IMR-90 (cell line): ENCODE measurements at regions not wholly inside any gene's neighbourhood (a gene's known extent, or its start where the extent isn't known, plus 50 kb on each side); places are given as distances from the start of the nearest gene placed in this dataset.

Experiments
- BHLHE40 ChIP-seq: fragments of 150-350 bp; IDR thresholded peaks from 2 replicates; pipeline ENCODE4 v1.6.1; 2016; ENCODE audit warnings: mild to moderate bottlenecking, low read depth, low read length
- CEBPB ChIP-seq: IDR thresholded peaks from 2 replicates; pipeline ENCODE4 v1.6.1; 2012; ENCODE audit warnings: low read depth, low read length, improper control_type of control experiment
- FOS ChIP-seq: fragments of 150-350 bp; IDR thresholded peaks from 2 replicates; pipeline ENCODE4 v1.6.1; 2016; ENCODE audit warnings: low read depth, low read length
- MAZ ChIP-seq: IDR thresholded peaks from 2 replicates; pipeline ENCODE4 v1.6.1; 2012; ENCODE audit warnings: low read depth, mild to moderate bottlenecking, low read length, improper control_type of control experiment, moderate library complexity, borderline replicate concordance
- MXI1 ChIP-seq: IDR thresholded peaks from 2 replicates; pipeline ENCODE4 v1.6.1; 2012; ENCODE audit warnings: low read depth, mild to moderate bottlenecking, low read length, moderate library complexity, borderline replicate concordance
- POLR2A ChIP-seq: IDR thresholded peaks from 2 replicates; pipeline ENCODE4 v1.6.1; 2012; ENCODE audit warnings: mild to moderate bottlenecking, low read depth, low read length
- RAD21 ChIP-seq: IDR thresholded peaks from 2 replicates; pipeline ENCODE4 v1.6.1; 2012; ENCODE audit warnings: low read length, improper control_type of control experiment
- RCOR1 ChIP-seq: IDR thresholded peaks from 2 replicates; pipeline ENCODE4 v1.6.1; 2012; ENCODE audit warnings: mild to moderate bottlenecking, low read length, improper control_type of control experiment; ENCODE audit not compliant: insufficient replicate concordance
- RFX5 ChIP-seq: IDR thresholded peaks from 2 replicates; pipeline ENCODE4 v1.8.0; 2012; ENCODE audit warnings: low read depth, mild to moderate bottlenecking, low read length, moderate library complexity
- SMC3 ChIP-seq: fragments of 150-350 bp; IDR thresholded peaks from 2 replicates; pipeline ENCODE4 v1.6.1; 2016; ENCODE audit warnings: low read depth, mild to moderate bottlenecking, antibody characterized with exemption, low read length, moderate library complexity
- TF ChIP-seq, protein P1 (sequence below): conservative IDR thresholded peaks from 2 replicates; pipeline ENCODE4 v1.5.1; 2012; ENCODE audit warnings: mild to moderate bottlenecking, low read depth, low read length, improper control_type of control experiment
- TF ChIP-seq, protein P2 (sequence below): fragments of 150-350 bp; IDR thresholded peaks from 2 replicates; pipeline ENCODE4 v1.6.1; 2017; ENCODE audit warnings: mild to moderate bottlenecking, antibody characterized with exemption, low read length, low read depth
- TF ChIP-seq, protein P3 (sequence below): fragments of 150-350 bp; IDR thresholded peaks from 2 replicates; pipeline ENCODE4 v1.6.1; 2016; ENCODE audit warnings: low read depth, mild to moderate bottlenecking, low read length, moderate library complexity, borderline replicate concordance

DNA sequence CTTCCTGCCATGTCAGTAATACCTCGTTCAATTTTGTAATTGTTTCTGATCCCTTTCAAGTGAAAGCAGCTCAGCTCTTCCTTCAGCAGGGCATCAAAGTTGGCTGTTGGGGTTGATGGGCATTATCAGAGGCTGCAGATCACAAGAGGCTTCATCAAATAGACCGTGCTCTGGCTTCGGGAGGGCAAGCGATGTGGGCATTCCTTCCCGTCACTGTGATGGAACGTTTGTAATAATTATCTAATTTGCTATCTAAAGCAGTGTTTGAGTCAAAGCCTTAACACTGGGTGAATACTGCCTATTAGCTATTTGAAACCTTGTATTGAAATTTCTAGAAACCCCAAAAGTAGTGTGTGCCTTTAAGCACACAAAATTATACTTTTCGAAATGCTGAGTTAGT is 170.1 kb downstream of the OTUD1 start:
- TF ChIP-seq POLR2A (no peak), CEBPB (no peak), FOS (no peak), RAD21 (no peak), RCOR1 (no peak), BHLHE40 (no peak), SMC3 (no peak), RFX5 (no peak), MAZ (no peak), MXI1 (no peak)
- TF ChIP-seq, protein P1, sequence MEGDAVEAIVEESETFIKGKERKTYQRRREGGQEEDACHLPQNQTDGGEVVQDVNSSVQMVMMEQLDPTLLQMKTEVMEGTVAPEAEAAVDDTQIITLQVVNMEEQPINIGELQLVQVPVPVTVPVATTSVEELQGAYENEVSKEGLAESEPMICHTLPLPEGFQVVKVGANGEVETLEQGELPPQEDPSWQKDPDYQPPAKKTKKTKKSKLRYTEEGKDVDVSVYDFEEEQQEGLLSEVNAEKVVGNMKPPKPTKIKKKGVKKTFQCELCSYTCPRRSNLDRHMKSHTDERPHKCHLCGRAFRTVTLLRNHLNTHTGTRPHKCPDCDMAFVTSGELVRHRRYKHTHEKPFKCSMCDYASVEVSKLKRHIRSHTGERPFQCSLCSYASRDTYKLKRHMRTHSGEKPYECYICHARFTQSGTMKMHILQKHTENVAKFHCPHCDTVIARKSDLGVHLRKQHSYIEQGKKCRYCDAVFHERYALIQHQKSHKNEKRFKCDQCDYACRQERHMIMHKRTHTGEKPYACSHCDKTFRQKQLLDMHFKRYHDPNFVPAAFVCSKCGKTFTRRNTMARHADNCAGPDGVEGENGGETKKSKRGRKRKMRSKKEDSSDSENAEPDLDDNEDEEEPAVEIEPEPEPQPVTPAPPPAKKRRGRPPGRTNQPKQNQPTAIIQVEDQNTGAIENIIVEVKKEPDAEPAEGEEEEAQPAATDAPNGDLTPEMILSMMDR: no peak
- TF ChIP-seq, protein P2, sequence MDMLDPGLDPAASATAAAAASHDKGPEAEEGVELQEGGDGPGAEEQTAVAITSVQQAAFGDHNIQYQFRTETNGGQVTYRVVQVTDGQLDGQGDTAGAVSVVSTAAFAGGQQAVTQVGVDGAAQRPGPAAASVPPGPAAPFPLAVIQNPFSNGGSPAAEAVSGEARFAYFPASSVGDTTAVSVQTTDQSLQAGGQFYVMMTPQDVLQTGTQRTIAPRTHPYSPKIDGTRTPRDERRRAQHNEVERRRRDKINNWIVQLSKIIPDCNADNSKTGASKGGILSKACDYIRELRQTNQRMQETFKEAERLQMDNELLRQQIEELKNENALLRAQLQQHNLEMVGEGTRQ: no peak
- TF ChIP-seq, protein P3, sequence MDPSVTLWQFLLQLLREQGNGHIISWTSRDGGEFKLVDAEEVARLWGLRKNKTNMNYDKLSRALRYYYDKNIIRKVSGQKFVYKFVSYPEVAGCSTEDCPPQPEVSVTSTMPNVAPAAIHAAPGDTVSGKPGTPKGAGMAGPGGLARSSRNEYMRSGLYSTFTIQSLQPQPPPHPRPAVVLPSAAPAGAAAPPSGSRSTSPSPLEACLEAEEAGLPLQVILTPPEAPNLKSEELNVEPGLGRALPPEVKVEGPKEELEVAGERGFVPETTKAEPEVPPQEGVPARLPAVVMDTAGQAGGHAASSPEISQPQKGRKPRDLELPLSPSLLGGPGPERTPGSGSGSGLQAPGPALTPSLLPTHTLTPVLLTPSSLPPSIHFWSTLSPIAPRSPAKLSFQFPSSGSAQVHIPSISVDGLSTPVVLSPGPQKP: no peak
